HG03457 (cell line): ENCODE measurements at regions not wholly inside any gene's neighbourhood (a gene's known extent, or its start where the extent isn't known, plus 50 kb on each side); places are given as distances from the start of the nearest gene placed in this dataset.

Source experiments
- ATAC-seq: cut with Tn5 transposase; IDR thresholded peaks from one replicate; pipeline ENCODE4 v1.9.1; 2021; ENCODE audit warnings: moderate number of reproducible peaks; ENCODE audit not compliant: unreplicated experiment

DNA sequence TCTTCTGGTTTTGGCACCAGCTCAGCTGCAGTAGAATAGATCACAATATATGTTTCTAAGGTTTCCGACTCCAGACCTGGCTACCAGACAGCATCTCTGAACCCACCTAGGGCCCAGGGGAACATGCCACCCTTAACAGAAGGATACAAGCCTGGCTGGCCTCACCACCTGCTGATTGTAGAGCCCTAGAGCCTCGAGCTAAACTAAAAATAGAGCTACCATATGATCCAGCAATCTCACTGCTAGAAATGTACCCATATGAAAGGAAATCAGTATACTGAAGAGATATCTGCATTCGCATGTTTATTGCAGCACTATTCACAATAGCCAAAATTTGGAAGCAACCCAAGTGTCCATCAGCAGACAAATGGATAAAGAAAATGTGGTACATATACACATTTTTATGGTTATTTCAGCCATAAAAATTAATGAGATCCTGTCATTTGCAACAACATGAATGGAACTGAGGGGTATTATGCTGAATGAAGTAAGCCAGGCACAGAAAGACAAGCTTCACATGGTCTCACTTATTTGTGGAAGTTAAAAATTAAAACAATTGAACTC, 242.4 kb upstream of the SLC39A10 start:
- ATAC-seq = no peak

DNA sequence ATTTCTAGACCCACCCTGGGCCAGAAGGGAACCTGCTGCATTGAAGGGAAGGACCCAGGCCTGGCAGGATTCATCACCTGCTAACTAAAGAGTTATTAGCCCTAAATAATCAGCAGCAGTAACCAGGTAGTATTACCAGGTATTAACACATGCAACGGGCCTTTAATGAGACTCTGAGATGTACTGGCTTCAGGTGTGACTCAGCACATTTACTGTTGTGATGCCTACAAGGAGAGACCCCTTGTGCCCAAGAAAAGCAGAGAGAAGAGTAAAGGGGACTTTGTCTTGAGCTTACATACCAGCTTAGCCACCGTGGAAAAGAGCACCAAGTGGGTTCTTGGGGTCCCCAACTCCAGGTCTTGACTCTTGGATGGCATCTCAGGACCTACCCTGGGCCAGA, 243.1 kb upstream of the SLC39A10 start:
- ATAC-seq = no peak

- ATAC-seq = no peak
Observed at GRCh38 chr2:195413422-195413821, 243.6 kb upstream of the SLC39A10 start.

DNA sequence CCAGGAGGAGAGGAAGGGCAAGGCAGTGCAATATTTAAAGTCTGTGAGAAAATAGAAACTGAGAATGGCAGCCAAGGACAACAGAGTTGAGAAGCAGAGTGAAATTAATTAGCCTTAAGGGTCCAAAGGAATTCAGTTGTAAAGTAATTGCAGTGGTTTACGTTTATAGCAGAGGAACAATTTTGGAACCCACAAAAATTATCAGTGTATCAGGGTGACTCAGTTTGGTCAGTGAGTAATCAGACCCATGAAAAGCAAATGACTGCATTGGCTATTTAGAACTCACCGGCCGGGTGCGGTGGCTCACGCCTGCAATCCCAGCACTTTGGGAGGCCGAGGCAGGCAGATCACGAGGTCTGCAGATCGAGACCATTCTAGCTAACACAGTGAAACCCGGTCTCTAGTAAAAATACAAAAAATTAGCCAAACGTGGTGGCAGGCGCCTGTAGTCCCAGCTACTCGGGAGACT, 245.8 kb upstream of the SLC39A10 start:
- ATAC-seq = no peak

- ATAC-seq = peak; percentile 86
Observed at GRCh38 chr2:195410074-195410671, 246.9 kb upstream of the SLC39A10 start.

- ATAC-seq = no peak
Observed at GRCh38 chr2:195408811-195409210, 248.2 kb upstream of the SLC39A10 start.

DNA sequence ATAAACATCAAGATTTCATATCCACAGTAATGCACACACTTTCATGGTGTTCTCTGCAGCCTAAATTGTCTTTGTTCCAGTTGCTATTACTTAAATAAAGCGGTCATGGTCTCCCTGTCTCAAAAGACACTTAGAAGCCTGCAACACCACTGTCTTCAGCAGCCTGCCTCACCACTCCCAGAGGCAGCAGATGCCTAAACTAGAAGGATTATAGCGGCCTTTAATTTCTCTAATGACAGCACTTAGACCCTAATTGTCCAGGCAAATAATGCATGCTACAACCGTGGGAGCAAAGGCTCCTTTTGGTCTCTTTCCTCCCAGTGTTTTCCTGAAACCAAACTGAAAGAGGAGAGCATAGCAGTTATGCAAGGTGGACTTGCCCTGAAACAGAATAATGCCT, 248.8 kb upstream of the SLC39A10 start:
- ATAC-seq = no peak

DNA sequence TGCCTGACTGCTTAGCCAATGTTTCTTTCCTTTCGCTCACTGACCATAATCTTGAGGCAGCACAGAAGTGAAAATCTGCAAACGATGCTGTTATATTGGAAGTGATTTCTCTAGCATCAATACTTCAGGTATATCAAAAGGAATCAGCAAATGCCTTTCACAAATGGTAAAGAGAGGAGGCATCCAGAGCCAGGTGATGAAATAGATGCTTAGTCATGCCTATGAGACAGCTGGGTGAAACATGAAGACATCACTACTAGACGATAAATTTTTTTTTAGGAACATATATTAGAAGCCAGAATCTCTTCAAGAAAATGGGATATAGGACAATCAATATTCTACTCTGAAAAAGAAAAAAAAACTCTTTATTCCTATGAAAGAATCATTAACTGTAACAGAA, 249.2 kb upstream of the SLC39A10 start:
- ATAC-seq = no peak

GRCh38 chr2:195406886-195407603, 250.0 kb upstream of the SLC39A10 start:
- ATAC-seq = no peak

- ATAC-seq = no peak
Observed at GRCh38 chr2:195404651-195405050, 252.4 kb upstream of the SLC39A10 start.

DNA sequence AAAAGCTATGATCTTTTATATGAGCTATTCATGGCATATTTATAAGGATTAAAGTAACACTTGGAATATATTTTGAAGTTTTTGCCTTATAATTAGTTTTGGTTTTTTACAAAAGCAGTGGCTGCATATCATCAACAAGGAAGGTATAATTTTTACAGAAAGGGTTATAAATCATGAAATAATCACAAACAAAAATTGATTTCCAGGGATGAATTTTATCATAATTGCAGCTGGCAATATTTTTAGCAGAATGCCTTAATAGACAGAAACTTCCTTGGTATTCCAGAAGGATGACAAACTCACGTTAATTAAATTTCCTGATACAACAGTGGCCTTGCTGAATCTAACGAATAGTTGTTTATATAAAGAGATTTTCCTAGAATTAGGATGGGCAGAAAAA, 260.5 kb upstream of the SLC39A10 start:
- no peak for ATAC-seq

GRCh38 chr2:195395362-195395761, 261.7 kb upstream of the SLC39A10 start:
- ATAC-seq = no peak

- peak; percentile 70 for ATAC-seq
Observed at GRCh38 chr2:195392446-195393336, 264.3 kb upstream of the SLC39A10 start.

DNA sequence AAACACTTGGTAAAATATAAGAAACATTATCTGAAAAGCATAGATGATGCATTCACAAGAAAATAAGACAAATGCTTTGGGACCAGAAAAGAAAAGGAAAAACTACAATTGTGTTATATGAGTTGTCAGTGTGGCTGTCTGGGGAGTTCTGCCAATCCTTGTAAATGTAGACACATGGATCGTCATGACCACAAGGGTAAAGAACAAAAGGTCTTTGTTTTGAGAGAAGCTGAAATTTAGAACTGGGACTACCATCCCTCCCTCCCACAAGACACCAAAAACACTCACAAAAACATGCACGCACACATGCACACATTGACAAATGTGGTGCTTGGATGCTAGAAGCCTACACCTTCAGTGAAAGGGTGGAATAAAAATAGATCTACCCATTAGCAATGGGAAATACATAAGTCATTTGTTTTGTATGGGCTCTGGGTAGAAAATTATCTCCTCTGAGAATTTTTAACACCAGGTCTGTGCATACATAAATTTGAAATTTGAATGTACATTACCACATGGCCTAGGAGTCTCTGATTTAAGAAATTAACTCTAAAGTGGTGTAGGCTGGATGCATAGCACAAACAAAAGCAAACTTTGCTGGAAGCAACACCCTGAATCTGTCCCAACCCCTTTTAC, 266.2 kb upstream of the SLC39A10 start:
- ATAC-seq = no peak

DNA sequence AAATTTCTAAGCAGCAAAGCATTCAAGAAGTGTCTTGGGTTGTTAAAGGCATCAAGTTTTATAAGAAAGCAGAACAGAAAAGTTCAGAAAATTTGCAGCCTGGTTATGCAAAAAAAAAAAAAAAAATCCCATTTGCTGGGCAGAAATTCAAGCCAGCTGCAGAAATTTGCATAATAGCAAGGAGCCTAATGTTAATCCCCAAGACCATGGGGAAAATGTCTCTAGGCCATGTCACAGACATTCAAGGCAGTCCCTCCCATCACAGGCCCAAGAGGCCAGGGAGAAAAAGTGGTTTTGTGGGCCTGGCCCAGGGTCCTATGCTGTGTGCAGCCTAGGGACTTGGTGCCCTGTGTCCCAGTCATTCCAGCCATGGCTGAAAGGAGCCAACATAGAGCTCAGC, 269.0 kb upstream of the SLC39A10 start:
- ATAC-seq = no peak

DNA sequence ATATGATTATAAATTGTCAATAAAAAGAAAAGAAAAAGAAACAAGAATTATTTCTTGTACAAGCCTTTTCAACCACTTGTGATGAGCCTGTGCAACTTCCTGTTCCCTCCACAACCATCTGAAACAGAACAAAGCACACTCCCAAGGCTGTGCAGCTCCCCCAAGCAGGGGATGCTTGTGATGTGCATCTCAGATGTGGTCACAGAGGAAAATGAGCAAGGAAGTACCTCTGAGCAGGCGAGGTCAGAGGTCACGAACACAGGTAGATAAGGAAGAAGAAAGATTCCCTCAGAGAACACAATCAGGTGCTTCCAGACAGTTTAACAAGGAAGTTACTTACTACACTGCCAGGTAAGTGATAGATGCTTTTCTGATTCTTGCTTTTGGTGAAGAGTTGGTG, 274.8 kb upstream of the SLC39A10 start:
- ATAC-seq = no peak

GRCh38 chr2:195370167-195370943, 286.7 kb upstream of the SLC39A10 start:
- ATAC-seq = no peak

GRCh38 chr2:195369218-195369587, 287.8 kb upstream of the SLC39A10 start:
- ATAC-seq = no peak

GRCh38 chr2:195368249-195369217, 288.5 kb upstream of the SLC39A10 start:
- ATAC-seq = no peak
